22Rv1 (cell line): ENCODE measurements at regions not wholly inside any gene's neighbourhood (a gene's known extent, or its start where the extent isn't known, plus 50 kb on each side); places are given as distances from the start of the nearest gene placed in this dataset.

Source experiments
- H3K27ac ChIP-seq: fragments of 450-650 bp; 2 replicates; pipeline ENCODE4 v1.5.1; 2017
- ZFX ChIP-seq: fragments of 450-650 bp; IDR thresholded peaks from 2 replicates; pipeline ENCODE4 v1.6.1; 2017; ENCODE audit warnings: antibody characterized with exemption, borderline replicate concordance
- TF ChIP-seq, protein P1 (sequence below): fragments of 450-650 bp; IDR thresholded peaks from 2 replicates; pipeline ENCODE4 v1.5.1; 2017; ENCODE audit warnings: mild to moderate bottlenecking

DNA sequence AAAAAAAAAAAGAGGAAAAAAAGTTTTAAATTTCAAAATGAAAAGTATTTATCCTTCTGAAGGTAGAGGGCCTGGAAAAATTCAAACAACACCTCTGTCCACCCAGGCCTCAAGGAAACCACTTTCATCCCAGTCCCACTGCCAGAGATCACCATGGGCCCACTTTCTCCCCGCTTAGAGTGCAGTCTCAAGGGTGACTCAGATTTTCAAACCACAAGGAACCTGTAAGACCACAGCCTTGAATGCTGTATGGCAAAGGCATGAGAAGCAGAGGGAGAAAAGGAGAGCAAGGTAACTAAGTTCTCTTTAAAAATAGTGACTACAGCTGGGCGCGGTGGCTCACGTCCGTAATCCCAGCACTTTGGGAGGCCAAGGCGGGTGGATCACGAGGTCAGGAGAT lies 87.9 kb upstream of the PACRGL start:
- TF ChIP-seq, protein P1, sequence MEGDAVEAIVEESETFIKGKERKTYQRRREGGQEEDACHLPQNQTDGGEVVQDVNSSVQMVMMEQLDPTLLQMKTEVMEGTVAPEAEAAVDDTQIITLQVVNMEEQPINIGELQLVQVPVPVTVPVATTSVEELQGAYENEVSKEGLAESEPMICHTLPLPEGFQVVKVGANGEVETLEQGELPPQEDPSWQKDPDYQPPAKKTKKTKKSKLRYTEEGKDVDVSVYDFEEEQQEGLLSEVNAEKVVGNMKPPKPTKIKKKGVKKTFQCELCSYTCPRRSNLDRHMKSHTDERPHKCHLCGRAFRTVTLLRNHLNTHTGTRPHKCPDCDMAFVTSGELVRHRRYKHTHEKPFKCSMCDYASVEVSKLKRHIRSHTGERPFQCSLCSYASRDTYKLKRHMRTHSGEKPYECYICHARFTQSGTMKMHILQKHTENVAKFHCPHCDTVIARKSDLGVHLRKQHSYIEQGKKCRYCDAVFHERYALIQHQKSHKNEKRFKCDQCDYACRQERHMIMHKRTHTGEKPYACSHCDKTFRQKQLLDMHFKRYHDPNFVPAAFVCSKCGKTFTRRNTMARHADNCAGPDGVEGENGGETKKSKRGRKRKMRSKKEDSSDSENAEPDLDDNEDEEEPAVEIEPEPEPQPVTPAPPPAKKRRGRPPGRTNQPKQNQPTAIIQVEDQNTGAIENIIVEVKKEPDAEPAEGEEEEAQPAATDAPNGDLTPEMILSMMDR, result no peak
- TF ChIP-seq ZFX, result no peak
- no peak overlapping the region for H3K27ac ChIP-seq

DNA sequence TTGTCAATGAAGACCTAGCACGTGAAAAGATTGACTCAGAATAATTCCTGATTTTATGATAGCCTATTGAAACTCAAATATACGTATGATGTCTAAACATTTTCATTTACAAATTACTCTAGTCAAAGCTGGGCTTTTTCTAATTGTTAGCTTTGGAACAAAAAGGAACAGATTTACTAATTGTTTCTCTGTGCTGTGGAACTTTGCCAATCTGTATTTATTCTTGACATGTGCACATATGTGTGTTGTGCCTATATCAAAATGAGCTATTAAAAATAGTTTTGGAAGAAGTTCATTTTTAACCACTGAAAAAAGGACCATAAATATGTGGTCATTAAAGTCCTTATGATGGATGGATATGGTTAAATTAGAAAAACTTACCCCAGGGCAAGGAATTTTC lies 85.4 kb upstream of the PACRGL start:
- no peak for TF ChIP-seq ZFX
- TF ChIP-seq, protein P1, result no peak
- H3K27ac ChIP-seq, result no peak overlapping the region

DNA sequence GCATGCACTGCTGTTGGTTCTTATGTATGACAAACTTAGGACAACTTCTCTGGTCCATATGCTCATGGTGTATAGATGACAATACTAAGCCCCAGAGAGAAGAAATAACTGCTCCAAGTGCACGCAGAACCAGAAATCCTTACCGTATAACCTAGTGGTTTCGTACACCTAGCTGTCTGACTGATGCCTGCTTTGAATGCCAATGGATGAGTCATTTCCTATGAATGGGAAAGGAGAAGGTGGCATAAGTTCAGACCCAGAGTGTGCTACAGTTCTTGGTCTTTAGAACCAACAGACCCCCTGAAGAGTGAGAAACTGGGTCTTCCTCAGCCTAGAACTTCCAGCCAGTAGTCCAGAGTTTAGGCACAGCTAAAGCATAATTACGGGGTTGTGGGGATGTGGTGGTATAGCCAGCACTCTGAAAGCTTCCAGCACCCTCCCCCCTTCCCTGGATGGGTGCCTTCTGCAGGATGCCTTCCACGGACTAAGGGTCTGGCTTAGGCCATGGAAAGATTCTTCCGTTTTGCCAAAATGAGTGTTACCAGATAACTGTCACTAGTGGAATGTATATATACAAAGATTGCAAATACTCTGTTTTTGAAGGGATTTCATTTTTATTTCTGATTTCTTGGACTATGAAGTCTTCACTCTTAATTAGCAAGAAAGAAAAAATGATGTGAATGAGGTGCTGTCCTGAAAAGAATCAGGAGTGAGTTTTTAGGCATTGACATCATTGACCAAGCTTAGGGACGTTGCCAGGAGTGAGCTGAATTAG lies 84.6 kb upstream of the PACRGL start:
- TF ChIP-seq ZFX, result no peak
- TF ChIP-seq, protein P1, result no peak
- H3K27ac ChIP-seq, result no peak overlapping the region

DNA sequence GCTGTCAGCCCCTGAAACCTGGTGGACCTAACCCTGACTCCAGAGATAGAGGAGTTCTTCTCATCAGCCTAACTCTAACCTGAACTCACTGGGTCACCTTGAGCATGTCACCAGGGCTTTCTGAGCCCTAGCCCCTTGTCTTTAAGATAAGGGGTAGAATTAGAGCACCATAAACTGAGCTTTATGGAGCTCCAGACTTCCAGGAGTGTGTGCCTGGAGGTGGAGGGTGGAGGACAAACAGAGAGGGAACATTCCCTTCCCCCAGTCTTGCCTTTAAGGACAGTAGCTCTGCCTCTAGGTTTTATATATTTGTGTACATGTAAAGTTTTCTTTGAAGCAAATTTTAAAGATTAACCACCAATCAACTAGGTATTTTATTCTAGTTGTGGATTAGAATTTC lies 83.9 kb upstream of the PACRGL start:
- H3K27ac ChIP-seq, result no peak overlapping the region
- no peak for TF ChIP-seq ZFX
- TF ChIP-seq, protein P1, result no peak

DNA sequence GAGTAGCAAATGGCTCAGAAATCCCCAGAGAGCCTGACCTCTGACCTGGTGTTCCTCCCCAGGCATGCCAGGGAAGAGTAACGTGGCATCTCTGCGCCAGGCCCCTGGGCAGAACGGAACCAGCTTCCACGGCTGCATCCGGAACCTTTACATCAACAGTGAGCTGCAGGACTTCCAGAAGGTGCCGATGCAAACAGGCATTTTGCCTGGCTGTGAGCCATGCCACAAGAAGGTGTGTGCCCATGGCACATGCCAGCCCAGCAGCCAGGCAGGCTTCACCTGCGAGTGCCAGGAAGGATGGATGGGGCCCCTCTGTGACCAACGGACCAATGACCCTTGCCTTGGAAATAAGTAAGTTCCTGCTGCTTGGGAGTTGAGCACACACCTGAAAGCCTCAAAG lies 83.4 kb upstream of the PACRGL start:
- TF ChIP-seq, protein P1, result no peak
- TF ChIP-seq ZFX, result no peak
- no peak overlapping the region for H3K27ac ChIP-seq

DNA sequence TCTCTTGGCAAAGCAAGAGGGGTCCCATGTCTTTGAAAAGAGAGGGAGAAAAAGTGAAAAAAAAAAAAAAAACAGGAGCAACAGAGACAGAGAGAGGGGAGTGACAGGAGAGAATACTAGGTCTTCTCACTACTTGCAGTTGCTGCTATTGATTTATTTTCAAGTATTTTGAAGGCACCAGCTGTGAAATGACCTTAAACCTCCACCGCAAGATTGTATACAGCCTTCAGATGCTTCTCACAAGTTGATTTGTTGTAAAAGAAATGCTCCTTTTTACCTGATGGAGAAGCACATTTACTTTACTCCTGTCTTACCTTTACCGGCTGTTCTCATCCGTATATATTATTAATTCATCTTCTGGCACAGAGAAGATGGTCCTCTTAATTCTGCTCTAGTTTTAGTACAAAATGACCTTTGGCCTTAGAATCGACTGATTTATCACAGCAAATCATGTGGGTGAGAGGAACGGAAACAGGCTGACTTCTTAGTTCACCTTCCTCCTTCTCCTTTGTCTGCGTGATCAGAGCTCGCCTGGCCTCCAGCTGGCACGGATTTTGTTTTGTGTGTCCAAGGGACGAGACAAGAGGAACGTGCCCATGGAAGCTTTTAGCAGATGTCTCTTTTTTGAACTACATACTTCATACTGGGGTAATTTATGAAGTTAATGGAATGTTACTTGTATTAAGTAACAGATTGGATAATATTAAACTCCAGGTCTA lies 82.4 kb upstream of the PACRGL start:
- H3K27ac ChIP-seq, result no peak overlapping the region
- TF ChIP-seq, protein P1, result no peak
- no peak for TF ChIP-seq ZFX

DNA sequence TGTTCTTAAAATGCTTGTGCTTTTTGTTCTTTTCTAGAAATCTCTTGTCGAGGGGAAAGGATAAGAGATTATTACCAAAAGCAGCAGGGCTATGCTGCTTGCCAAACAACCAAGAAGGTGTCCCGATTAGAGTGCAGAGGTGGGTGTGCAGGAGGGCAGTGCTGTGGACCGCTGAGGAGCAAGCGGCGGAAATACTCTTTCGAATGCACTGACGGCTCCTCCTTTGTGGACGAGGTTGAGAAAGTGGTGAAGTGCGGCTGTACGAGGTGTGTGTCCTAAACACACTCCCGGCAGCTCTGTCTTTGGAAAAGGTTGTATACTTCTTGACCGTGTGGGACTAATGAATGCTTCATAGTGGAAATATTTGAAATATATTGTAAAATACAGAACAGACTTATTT lies 81.5 kb upstream of the PACRGL start:
- TF ChIP-seq, protein P1, result no peak
- TF ChIP-seq ZFX, result no peak
- H3K27ac ChIP-seq, result no peak overlapping the region
